ENCODE measurements at regions not wholly inside any gene's neighbourhood (a gene's known extent, or its start where the extent isn't known, plus 50 kb on each side); places are given as distances from the start of the nearest gene placed in this dataset.

DNA sequence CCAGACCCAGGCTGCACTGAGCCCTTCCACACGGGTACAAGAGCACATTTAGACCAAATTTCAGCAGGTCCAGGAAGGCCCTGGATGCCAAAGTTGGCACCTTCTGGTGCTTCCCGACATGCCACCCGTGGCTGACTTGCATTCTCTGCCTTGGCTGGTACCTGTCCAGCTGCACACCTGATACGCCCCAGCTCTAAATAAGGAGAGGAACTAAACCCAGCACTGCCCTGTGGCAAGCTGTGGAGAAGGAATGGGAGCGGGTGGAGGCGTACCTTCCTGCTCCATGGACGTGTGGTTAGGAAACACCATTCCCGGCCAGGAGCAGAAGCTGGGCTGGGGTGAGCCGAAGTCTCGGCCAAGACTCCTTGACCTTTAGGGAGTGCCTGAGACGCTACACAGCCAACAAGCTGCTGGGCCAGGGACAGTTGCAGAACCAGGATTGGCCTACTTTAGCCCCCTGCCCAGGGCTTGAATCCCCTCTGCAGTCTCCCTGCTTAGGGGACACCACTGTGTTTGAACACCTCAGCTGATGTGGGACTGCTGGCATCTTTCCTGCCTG, 86.5 kb upstream of the TAF1B start:
- no peak for DNase-seq (ENCODE audit: low read depth)

DNA sequence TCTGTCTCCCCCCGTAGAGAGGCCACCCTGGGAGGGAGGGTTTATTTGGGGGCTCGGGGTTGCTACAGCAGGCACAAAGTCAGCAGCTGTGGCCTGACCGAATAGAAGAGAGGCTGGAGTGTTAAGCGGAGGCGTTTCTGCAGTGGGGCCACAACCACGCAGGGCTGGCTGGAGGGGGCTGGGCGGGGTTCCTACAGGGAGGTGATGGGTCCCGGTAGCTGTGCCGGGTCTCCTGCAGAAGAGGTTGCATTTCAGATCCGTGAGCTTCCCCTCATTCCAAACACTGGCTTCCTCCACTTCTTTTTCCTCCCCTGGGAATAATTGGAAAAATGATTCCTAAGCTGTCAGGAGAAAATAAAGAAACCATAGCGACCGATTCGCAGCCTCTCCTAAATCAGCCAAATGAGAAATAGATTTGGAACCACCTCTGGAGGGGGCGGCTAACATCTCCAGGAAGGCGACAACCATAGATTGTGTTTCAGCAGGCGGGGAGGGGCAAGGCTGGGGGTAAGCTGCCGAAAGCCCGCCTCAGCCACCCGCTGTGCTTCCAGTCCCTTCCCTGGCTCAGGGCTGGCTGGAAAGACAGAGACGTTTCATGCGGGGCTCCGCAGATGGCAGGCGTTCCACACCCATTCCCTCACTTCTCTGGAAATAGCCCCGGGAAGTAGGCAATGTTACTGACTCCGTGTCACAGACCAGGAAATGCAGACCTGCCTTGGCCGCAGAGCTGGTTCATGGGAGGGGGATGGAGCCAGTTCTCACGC, 85.6 kb upstream of the TAF1B start:
- no peak for DNase-seq (ENCODE audit: low read depth)

GRCh38 chr2:9758741-9759140, 84.5 kb upstream of the TAF1B start:
- no peak for DNase-seq (ENCODE audit: low read depth)

DNA sequence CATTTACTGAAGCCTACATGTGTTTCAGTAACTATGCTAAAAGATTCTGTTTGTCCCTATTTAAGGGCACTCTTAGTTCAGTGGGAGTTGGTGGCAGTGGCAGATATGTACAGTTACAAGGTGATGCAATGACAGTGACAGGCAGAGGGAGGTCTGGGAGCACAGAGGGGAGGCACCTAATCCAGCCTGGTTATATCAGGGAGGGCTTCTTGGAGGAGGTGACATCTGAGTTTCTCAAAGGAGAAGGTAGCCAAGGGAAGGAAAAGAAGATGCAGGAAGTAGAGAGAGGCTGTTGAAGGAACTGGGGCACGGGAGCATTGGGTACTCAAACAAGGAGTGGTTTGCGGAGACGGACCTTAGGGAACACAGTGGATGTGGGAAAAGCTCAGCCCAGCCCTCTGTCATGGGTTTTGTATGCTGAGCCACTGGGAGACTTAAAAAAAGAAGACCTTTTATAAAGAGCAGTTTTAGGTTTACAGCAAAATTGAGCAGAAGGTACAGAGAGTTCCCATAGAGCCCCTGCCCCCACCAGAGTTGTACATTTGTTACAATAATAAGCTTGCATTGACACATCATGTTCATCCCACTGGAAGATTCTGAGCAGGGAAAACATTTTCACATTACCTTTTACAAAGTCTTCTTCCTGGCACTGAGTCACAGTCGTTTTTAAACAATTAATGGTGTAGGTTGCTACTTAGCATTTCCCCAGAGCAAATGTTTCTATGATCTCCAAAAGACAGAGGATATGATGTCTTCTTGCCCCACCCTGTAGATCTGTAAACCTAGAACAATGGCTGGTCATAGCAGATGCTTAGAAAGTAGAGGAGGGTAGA, 83.0 kb upstream of the TAF1B start:
- no peak for DNase-seq (ENCODE audit: low read depth)

GRCh38 chr2:9760902-9761228, 82.4 kb upstream of the TAF1B start:
- DNase-seq (ENCODE audit: low read depth) = no peak

DNA sequence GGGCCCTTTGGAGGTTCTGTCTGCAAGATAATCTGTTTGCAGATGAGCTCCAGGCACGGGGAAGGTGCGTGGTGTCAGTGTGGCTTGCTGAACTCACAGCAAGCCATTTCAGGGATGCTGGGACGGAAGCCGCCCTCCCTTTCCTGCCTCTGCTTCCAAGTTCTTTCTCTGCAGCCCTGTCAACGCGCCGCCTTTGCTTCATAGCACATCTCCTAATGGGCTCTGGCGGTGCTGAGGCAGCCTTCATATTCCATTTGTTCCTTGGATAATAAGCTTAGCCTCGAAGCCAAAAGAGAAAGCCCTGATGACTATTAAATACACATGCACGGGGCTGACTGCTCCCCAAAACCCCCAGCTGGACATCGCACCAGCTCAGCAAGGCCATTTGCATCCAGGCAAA, 81.7 kb upstream of the TAF1B start:
- DNase-seq (ENCODE audit: low read depth) = no peak

GRCh38 chr2:9762164-9762563, 81.1 kb upstream of the TAF1B start:
- DNase-seq (ENCODE audit: low read depth) = no peak

DNA sequence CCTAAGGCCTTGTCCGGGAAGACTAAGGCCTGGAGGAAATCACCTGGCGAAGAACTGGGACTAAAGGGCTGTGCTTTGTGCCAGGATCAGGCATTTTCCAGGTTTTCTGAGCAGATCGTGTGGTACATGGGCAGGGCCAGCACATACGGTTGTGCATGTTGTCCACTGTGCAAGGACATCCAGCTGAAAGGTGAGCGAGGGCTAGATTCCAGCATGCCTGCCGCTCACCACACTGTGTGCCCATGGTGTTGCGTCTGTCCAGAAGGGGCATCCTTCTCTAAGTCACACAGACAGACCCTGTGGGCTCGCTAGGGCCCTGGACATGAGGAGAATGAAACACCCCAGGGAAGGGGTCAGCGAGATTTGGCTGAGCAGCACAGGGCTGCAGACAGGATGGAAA, 80.3 kb upstream of the TAF1B start:
- DNase-seq (ENCODE audit: low read depth) = no peak

DNA sequence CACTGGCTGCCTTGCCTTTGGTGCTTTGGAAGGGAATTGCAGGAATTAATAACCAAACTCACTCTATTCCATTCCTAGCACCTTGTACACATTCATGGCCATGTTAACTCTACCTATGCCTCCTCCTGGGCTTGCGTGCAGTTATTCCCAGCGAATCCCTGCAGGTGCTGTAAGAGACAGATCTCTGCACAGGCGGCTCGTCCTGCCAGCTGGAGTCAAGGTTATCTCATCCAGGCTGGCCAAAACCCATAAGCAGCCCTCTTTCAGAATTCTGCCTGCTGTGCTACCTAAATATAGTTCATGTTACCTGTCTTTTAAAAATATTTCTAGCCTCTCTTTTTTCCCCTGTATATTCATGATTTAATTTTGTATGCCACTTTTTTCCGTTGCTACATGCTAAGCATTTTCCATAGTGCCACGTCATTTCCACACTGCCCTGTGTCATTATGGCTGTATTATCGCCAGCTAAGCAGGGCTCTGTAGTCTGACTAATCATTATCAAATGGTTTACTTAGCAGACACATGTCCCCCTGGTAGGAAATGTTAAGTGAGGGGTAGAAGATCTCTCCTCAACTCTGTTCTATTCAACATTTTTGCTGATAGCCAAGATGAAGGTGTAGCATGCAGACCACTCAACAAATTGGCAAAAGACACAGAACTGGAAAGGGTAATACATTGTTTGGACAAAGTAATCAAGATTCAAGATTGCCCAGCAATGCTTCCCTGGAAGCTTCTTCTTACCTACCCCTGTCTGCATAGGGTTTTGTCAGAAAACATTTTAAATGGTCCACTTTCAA, 79.7 kb upstream of the TAF1B start:
- no peak for DNase-seq (ENCODE audit: low read depth)

DNA sequence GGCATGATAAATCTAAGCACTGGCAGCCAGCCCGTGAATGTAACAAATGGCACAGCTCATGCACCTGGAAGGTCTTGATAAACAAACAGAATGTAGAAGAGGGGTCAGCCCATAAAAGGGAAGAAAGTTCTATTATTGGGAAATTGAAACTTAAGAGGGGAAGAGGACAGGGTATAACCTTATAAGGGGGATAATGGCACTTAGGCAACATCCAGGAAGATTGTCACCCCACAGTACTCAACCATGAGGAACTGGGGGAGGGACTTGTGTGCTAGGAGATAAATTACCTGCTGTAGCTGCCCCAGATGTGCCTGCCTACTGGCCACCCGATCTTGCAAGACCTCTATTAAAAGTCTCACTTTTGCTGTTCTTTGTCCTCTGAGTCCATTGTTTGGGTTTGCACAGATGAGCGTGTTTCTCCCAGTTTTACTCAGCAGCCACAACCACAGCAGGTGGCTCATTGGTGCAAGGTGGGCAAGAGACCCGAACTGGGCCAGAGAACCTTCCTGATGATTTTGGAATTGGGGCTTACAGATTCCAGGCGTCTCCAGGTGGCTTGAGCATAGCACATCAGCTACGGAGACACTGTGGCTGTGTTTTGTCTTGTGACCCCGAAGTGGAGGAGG, 79.0 kb upstream of the TAF1B start:
- no peak for DNase-seq (ENCODE audit: low read depth)

GRCh38 chr2:9765611-9766531, 77.4 kb upstream of the TAF1B start:
- DNase-seq (ENCODE audit: low read depth) = no peak

- DNase-seq (ENCODE audit: low read depth) = no peak
These were observed 75.5 kb upstream of the TAF1B start for GRCh38 chr2:9767656-9768281.

DNA sequence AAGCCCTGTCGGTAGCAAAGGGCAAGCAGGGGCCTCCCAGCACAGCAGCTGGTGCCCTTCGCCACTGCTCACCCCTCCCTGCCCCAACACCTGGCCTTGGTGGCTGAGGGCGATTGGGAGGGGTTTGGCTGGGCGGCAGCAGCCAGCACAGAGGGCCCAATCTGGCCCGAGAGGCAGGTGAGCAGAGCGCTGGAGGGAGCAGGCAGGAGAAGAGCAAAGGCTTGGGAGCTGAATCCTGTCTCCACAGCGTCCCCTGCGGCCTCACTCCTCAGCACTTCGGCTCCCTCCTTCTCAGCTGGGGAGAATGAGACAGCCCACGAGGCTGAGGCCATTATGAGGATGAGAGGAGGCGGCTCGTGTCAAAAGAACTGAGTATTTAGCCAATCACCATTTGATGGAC, 74.9 kb upstream of the TAF1B start:
- DNase-seq (ENCODE audit: low read depth) = no peak

DNA sequence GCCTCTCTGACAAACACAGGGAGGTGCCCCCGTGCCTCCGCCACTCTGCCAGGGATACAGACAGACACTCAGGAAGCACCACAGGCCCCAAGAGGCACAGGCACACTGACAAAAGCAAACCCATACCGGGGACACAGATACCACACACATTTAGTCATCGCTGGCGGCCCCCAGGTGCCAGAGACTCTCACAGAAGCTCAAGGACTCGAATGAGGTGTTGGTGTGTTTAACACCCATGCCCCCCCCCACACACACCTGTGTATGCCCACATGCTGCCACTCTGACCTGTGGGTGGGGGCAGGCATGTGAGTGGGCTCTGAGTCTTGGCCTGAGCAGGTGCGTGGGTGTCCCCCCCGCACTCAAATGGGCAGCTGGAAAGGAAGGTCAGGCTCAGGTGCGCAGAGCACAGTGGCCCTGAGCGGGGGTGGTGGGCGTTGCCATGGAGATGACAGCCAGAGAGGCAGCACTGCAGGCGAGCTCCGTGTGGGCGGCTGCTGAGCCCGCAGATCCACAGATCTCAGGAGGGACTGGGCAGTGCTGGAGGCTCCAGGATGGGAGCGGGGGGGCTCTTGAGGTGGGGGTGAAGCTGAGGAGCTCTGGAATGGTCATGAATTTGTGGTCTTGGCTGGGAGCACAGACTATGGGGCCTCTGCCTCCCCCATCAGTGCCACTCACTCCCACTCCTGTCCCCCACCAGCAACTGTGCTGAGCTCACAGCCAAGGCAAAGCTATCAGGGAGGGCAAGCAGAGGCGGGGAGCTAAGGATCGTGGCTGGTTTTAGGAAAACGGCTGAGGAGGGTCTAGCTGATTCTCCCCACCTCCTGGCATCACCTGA, 73.9 kb upstream of the TAF1B start:
- DNase-seq (ENCODE audit: low read depth) = no peak

DNA sequence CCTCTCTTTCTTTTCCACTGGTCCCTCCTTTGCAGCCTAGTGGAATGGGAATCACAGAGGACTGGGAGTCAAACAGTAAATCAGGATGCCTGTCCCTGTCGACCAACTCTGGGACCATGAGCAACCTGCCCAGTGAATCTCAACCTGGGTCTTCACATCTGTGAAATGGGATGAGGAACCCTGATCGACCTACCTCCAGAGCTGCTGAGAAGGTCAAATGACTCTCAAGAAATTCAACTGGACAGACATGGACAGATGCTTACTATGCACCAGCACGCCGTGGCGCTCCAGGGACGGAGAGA, 73.3 kb upstream of the TAF1B start:
- no peak for DNase-seq (ENCODE audit: low read depth)

DNA sequence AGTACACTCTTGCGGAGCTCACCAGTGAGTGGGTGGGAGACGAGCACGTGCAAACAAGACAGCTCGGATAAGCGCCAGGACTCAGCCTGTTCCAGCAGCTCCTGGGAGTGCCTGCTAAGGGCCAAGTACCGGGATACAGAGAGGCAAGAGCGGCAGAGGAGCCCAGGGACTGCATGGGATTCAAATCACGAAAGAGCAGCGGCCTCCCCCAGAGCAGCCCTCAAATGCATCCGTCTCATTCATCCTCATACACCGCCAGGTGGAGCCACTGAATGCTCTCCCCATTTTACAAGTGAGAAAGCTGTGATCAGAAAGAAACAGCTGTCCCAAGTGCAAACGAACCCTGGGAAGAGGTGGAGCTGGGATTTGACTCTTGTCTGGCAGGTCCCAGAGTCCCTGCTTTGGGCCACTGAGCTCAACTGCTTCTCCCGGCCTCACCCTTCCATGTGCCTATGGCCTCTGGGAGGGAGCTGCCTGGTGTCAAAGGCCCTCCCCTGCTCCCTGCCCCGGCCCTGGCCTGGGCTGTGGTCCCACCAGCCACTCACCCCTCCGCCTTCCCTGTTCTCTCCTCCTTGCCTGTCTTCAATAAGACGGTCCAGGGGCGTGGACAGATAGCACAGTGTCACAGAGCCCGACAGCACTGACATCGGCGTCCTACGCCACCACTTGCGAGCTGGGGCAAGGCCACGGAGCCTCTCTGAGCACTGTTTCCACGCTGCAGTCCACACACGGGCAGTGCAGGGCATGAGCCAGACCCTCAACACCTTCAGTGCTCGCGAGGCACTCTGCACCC, 72.8 kb upstream of the TAF1B start:
- DNase-seq (ENCODE audit: low read depth) = peak; percentile 18

DNA sequence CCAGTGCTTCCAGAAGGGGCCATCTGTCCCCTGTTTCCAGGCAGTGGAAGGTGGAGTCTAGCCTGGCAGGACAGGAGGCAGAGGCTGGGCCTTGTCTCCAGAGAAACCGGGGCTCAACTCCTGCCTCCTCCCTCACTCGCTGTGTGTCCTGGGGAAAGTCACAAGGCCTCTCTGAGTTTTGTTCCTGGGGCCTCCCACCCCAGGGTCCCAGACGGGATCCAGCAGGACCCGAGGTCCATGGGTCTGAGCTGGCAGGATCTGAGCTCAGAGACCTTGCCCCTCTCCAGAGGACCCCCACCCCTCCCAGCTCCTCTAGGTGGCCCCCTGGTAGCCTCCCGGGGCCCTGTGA, 72.2 kb upstream of the TAF1B start:
- no peak for DNase-seq (ENCODE audit: low read depth)

- DNase-seq (ENCODE audit: low read depth) = no peak
These were observed 71.7 kb upstream of the TAF1B start for GRCh38 chr2:9771481-9772017.
